HL-60 (cell line): ENCODE measurements at regions not wholly inside any gene's neighbourhood (a gene's known extent, or its start where the extent isn't known, plus 50 kb on each side); places are given as distances from the start of the nearest gene placed in this dataset.

Experiments used
- GABPA ChIP-seq: IDR thresholded peaks from 2 replicates; pipeline ENCODE4 v1.6.1; 2012; ENCODE audit warnings: low read depth
- POLR2AphosphoS5 ChIP-seq: IDR thresholded peaks from 2 replicates; pipeline ENCODE4 v1.6.1; 2012; ENCODE audit warnings: low read depth
- TF ChIP-seq, protein P1 (sequence below): IDR thresholded peaks from one replicate; pipeline ENCODE4 v1.5.1; 2011; ENCODE audit warnings: low read length, control low read depth, inconsistent platforms; ENCODE audit not compliant: insufficient read depth
- TF ChIP-seq, protein P2 (sequence below): IDR thresholded peaks from 2 replicates; pipeline ENCODE4 v1.6.1; 2012; ENCODE audit warnings: low read depth; ENCODE audit not compliant: insufficient replicate concordance

DNA sequence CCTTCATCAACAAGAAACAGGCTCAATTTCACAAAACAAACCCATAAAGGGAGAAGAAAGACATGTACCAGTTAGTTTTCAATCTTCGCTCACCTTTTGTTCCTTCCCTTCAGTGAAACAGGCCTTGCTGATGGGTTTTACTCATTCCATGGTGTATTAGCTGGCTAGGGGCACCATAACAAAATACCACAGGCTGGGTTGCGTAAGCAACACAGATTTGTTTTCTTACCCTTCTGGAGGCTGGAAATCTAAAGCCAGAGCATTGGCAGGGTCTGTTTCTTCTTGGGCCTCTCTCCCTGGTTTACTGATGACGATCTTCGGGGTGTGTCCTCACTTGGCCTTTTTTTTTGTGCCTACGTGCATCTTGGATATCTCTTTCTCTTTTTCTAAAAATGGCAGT is 383.4 kb upstream of the RBFOX1 start:
- TF ChIP-seq, protein P1, sequence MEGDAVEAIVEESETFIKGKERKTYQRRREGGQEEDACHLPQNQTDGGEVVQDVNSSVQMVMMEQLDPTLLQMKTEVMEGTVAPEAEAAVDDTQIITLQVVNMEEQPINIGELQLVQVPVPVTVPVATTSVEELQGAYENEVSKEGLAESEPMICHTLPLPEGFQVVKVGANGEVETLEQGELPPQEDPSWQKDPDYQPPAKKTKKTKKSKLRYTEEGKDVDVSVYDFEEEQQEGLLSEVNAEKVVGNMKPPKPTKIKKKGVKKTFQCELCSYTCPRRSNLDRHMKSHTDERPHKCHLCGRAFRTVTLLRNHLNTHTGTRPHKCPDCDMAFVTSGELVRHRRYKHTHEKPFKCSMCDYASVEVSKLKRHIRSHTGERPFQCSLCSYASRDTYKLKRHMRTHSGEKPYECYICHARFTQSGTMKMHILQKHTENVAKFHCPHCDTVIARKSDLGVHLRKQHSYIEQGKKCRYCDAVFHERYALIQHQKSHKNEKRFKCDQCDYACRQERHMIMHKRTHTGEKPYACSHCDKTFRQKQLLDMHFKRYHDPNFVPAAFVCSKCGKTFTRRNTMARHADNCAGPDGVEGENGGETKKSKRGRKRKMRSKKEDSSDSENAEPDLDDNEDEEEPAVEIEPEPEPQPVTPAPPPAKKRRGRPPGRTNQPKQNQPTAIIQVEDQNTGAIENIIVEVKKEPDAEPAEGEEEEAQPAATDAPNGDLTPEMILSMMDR = no peak
- TF ChIP-seq POLR2AphosphoS5 (no peak), GABPA (no peak)
- TF ChIP-seq, protein P2, sequence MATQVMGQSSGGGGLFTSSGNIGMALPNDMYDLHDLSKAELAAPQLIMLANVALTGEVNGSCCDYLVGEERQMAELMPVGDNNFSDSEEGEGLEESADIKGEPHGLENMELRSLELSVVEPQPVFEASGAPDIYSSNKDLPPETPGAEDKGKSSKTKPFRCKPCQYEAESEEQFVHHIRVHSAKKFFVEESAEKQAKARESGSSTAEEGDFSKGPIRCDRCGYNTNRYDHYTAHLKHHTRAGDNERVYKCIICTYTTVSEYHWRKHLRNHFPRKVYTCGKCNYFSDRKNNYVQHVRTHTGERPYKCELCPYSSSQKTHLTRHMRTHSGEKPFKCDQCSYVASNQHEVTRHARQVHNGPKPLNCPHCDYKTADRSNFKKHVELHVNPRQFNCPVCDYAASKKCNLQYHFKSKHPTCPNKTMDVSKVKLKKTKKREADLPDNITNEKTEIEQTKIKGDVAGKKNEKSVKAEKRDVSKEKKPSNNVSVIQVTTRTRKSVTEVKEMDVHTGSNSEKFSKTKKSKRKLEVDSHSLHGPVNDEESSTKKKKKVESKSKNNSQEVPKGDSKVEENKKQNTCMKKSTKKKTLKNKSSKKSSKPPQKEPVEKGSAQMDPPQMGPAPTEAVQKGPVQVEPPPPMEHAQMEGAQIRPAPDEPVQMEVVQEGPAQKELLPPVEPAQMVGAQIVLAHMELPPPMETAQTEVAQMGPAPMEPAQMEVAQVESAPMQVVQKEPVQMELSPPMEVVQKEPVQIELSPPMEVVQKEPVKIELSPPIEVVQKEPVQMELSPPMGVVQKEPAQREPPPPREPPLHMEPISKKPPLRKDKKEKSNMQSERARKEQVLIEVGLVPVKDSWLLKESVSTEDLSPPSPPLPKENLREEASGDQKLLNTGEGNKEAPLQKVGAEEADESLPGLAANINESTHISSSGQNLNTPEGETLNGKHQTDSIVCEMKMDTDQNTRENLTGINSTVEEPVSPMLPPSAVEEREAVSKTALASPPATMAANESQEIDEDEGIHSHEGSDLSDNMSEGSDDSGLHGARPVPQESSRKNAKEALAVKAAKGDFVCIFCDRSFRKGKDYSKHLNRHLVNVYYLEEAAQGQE = no peak
